ENCODE measurements at regions not wholly inside any gene's neighbourhood (a gene's known extent, or its start where the extent isn't known, plus 50 kb on each side); places are given as distances from the start of the nearest gene placed in this dataset.
"Not testable (repeated sequence)": the region's sequence is repeated elsewhere in the genome, so short reads cannot be mapped to it uniquely, and the experiment has no call there.

DNA sequence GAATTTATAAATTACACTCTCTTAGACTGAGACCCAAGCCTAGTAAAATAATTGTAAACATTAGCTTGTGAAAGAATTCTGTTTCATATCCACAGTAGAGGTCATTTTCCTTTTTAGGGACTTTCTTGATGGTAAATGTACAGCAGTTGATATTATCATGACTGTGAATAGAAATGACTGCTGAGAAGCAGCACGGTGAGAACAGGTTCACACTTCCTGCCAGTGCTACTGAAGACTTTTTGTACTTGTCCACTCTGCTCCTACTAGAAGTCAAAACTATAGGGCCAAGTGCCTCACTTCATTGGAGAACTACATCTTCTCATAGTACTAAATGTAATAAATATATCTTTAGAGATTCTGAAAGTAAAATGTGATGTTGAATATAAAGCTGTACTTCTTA lies 63.3 kb upstream of the C12orf71 start:
- not testable (repeated sequence) for TF ChIP-seq POLR2A (IDR thresholded peaks at IDR 0.05)
- TF ChIP-seq, protein P1, sequence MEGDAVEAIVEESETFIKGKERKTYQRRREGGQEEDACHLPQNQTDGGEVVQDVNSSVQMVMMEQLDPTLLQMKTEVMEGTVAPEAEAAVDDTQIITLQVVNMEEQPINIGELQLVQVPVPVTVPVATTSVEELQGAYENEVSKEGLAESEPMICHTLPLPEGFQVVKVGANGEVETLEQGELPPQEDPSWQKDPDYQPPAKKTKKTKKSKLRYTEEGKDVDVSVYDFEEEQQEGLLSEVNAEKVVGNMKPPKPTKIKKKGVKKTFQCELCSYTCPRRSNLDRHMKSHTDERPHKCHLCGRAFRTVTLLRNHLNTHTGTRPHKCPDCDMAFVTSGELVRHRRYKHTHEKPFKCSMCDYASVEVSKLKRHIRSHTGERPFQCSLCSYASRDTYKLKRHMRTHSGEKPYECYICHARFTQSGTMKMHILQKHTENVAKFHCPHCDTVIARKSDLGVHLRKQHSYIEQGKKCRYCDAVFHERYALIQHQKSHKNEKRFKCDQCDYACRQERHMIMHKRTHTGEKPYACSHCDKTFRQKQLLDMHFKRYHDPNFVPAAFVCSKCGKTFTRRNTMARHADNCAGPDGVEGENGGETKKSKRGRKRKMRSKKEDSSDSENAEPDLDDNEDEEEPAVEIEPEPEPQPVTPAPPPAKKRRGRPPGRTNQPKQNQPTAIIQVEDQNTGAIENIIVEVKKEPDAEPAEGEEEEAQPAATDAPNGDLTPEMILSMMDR (IDR thresholded peaks at IDR 0.05): not testable (repeated sequence)

Data from uterus (tissue), 2 donors.